H1 (cell line): ENCODE measurements at regions not wholly inside any gene's neighbourhood (a gene's known extent, or its start where the extent isn't known, plus 50 kb on each side); places are given as distances from the start of the nearest gene placed in this dataset.

Source experiments
- CTCF ChIA-PET: fragments of 300-600 bp; sonication (Branson Sonifier 250); formaldehyde crosslinking; loops from one replicate; lab custom pipeline; 2021; ENCODE audit not compliant: partially characterized antibody; lab: Charles Lee
- POLR2A ChIA-PET: fragments of 300-600 bp; sonication (Branson Sonifier 250); formaldehyde crosslinking; loops from one replicate; lab custom pipeline; 2021; ENCODE audit warnings: inconsistent platforms; ENCODE audit not compliant: partially characterized antibody; lab: Charles Lee
- DNase-seq, 2 experiments: peaks; one replicate each; pipeline versions ENCODE4 v3.0.0 to v3.0.0-alpha.2; 2010 to 2022; ENCODE audit warnings: low spot score in 2 of 2, low read depth in 1 of 2, mixed read lengths in 1 of 2
- FAIRE-seq: peaks from 2 replicates; lab custom pipeline; 2011; peaks lifted over from hg19 to GRCh38; lab: Jason Lieb, UNC
- H2AFZ ChIP-seq: 2 replicates; pipeline ENCODE4 v1.8.1; 2012; ENCODE audit warnings: low read length, inconsistent platforms
- H2AK5ac ChIP-seq: 2 replicates; pipeline ENCODE4 v1.6.1; 2013; ENCODE audit warnings: low read depth, low read length
- H2BK120ac ChIP-seq: replicated peaks from 2 replicates; pipeline ENCODE3; 2013; ENCODE audit warnings: low read depth, low read length, inconsistent platforms
- H2BK12ac ChIP-seq: 2 replicates; pipeline ENCODE4 v1.6.1; 2013; ENCODE audit warnings: low read depth, low read length
- H2BK15ac ChIP-seq: 2 replicates; pipeline ENCODE4 v1.6.1; 2013; ENCODE audit warnings: low read length
- H2BK20ac ChIP-seq: 2 replicates; pipeline ENCODE4 v1.6.1; 2013; ENCODE audit warnings: low read length
- H2BK5ac ChIP-seq: 2 replicates; pipeline ENCODE4 v1.6.1; 2013; ENCODE audit warnings: low read depth, low read length
- H3K14ac ChIP-seq: 2 replicates; pipeline ENCODE4 v1.6.1; 2013; ENCODE audit warnings: inconsistent platforms; ENCODE audit not compliant: insufficient read length
- H3K18ac ChIP-seq: 2 replicates; pipeline ENCODE4 v1.6.1; 2013; ENCODE audit warnings: low read length; ENCODE audit errors: extremely low read depth
- H3K23ac ChIP-seq: 2 replicates; pipeline ENCODE4 v1.6.1; 2013; ENCODE audit warnings: inconsistent platforms; ENCODE audit not compliant: insufficient read length
- H3K23me2 ChIP-seq: 2 replicates; pipeline ENCODE4 v1.6.1; 2013; ENCODE audit warnings: low read depth, low read length
- H3K27ac ChIP-seq: 2 replicates; pipeline ENCODE4 v1.6.1; 2011; ENCODE audit warnings: low read depth, low read length, inconsistent platforms
- H3K27me3 ChIP-seq, 4 experiments: replicated peaks in 1 of 4; 1 replicate in 1 of 4; 2 replicates in 3 of 4; pipeline versions ENCODE4 v1.6.1 to v1.8.1; 2011 to 2013; ENCODE audit warnings: low read length in 3 of 4, mild to moderate bottlenecking in 3 of 4, inconsistent platforms in 2 of 4, mixed read lengths in 2 of 4, moderate library complexity in 1 of 4; ENCODE audit not compliant: control insufficient read depth in 3 of 4, insufficient read depth in 3 of 4; ENCODE audit errors: extremely low read depth in 1 of 4
- H3K36me3 ChIP-seq, 4 experiments: 2 replicates each; pipeline versions ENCODE4 v1.6.1 to v1.8.1; 2011 to 2013; ENCODE audit warnings: mild to moderate bottlenecking in 4 of 4, low read length in 3 of 4, moderate library complexity in 2 of 4, control low read depth in 1 of 4, inconsistent platforms in 1 of 4; ENCODE audit not compliant: insufficient read depth in 4 of 4, control insufficient read depth in 2 of 4
- H3K4ac ChIP-seq: replicated peaks from 2 replicates; pipeline ENCODE3; 2013; ENCODE audit warnings: low read length, low read depth, mixed read lengths, inconsistent platforms; ENCODE audit not compliant: insufficient read length
- H3K4me1 ChIP-seq, 4 experiments: replicated peaks in 1 of 4; 1 replicate in 1 of 4; 2 replicates in 3 of 4; pipeline versions ENCODE4 v1.6.1 to v1.8.1; 2011 to 2013; ENCODE audit warnings: low read length in 3 of 4, inconsistent platforms in 2 of 4, mixed read lengths in 1 of 4; ENCODE audit not compliant: insufficient read depth in 4 of 4, control insufficient read depth in 3 of 4
- H3K4me2 ChIP-seq, 2 experiments: 2 replicates each; pipeline versions ENCODE4 v1.6.1 to v1.8.1; 2011 to 2013; ENCODE audit warnings: low read depth in 2 of 2, low read length in 2 of 2, control low read depth in 1 of 2, inconsistent platforms in 1 of 2, mild to moderate bottlenecking in 1 of 2; ENCODE audit not compliant: insufficient read depth in 1 of 2
- H3K4me3 ChIP-seq, 4 experiments: fragments of 200-600, 300-600 bp in 1 of 4; sonication (generic), shearing (Covaris generic), sonication (Bioruptor Twin) in 1 of 4; 2 replicates each; pipeline versions ENCODE4 v1.5.1 to v1.8.1; 2011 to 2016; ENCODE audit warnings: low read length in 4 of 4, low read depth in 3 of 4, control low read depth in 2 of 4, inconsistent platforms in 2 of 4, mild to moderate bottlenecking in 2 of 4, mixed read lengths in 1 of 4, moderate library complexity in 1 of 4; ENCODE audit not compliant: insufficient read depth in 2 of 4; ENCODE audit errors: extremely low read depth in 1 of 4
- H3K56ac ChIP-seq: replicated peaks from 2 replicates; pipeline ENCODE3; 2013; ENCODE audit warnings: low read depth, mild to moderate bottlenecking, mixed read lengths, low read length, inconsistent platforms; ENCODE audit not compliant: insufficient read length
- H3K79me1 ChIP-seq: 2 replicates; pipeline ENCODE4 v1.6.1; 2013; ENCODE audit warnings: low read depth, low read length, control low read depth
- H3K79me2 ChIP-seq, 2 experiments: 2 replicates each; pipeline versions ENCODE4 v1.6.1 to v1.8.1; 2012 to 2013; ENCODE audit warnings: low read length in 2 of 2, mild to moderate bottlenecking in 2 of 2, inconsistent platforms in 1 of 2; ENCODE audit not compliant: insufficient read depth in 2 of 2, control insufficient read depth in 1 of 2
- H3K9ac ChIP-seq, 4 experiments: replicated peaks in 1 of 4; 1 replicate in 1 of 4; 2 replicates in 3 of 4; pipeline versions ENCODE4 v1.6.1 to v1.8.1; 2011 to 2013; ENCODE audit warnings: low read depth in 3 of 4, low read length in 3 of 4, control low read depth in 2 of 4, mild to moderate bottlenecking in 2 of 4, moderate library complexity in 2 of 4, inconsistent platforms in 1 of 4; ENCODE audit errors: extremely low read depth in 1 of 4
- H3K9me3 ChIP-seq, 2 experiments: 2 replicates each; pipeline versions ENCODE4 v1.6.1 to v1.8.1; 2012 to 2013; ENCODE audit warnings: mild to moderate bottlenecking in 2 of 2, moderate library complexity in 2 of 2, control low read depth in 1 of 2, inconsistent platforms in 1 of 2, low read depth in 1 of 2, low read length in 1 of 2, mixed read lengths in 1 of 2; ENCODE audit not compliant: insufficient read depth in 2 of 2
- H4K20me1 ChIP-seq, 2 experiments: replicated peaks in 1 of 2; 2 replicates each; pipeline versions ENCODE3 to v1.8.1; 2011 to 2013; ENCODE audit warnings: inconsistent platforms in 2 of 2, low read length in 2 of 2, mild to moderate bottlenecking in 1 of 2; ENCODE audit not compliant: insufficient read depth in 2 of 2, control insufficient read depth in 1 of 2
- H4K5ac ChIP-seq: 2 replicates; pipeline ENCODE4 v1.6.1; 2013; ENCODE audit warnings: low read length, low read depth, mixed read lengths, inconsistent platforms; ENCODE audit not compliant: insufficient read length
- H4K8ac ChIP-seq: 2 replicates; pipeline ENCODE4 v1.8.0; 2013; ENCODE audit warnings: mild to moderate bottlenecking, moderate library complexity, low read length, inconsistent platforms; ENCODE audit not compliant: insufficient read depth; ENCODE audit errors: extremely low read depth
- H4K91ac ChIP-seq: replicated peaks from 2 replicates; pipeline ENCODE3; 2013; ENCODE audit warnings: low read length, mixed read lengths, inconsistent platforms; ENCODE audit not compliant: insufficient read length
- ATF2 ChIP-seq: IDR thresholded peaks from 2 replicates; pipeline ENCODE4 v1.6.1; 2012; ENCODE audit warnings: low read length, inconsistent platforms
- CTCF ChIP-seq, 3 experiments: IDR thresholded peaks; 1 replicate in 2 of 3; 2 replicates in 1 of 3; pipeline versions ENCODE4 v1.5.1 to v1.6.1; 2011; ENCODE audit warnings: low read length in 3 of 3, mild to moderate bottlenecking in 3 of 3, inconsistent platforms in 2 of 3, low read depth in 1 of 3, moderate library complexity in 1 of 3; ENCODE audit not compliant: insufficient read depth in 1 of 3; ENCODE audit errors: control extremely low read depth in 1 of 3
- RAD21 ChIP-seq, 2 experiments: IDR thresholded peaks in 1 of 2; conservative IDR thresholded peaks in 1 of 2; 2 replicates each; pipeline ENCODE4 v1.6.1; 2011; ENCODE audit warnings: low read depth in 2 of 2, low read length in 2 of 2, improper control_type of control experiment in 1 of 2, inconsistent platforms in 1 of 2, mild to moderate bottlenecking in 1 of 2, moderate library complexity in 1 of 2
- WGBS, 2 experiments: shearing (Covaris generic) in 1 of 2; methylation state at CpG; one replicate each; pipeline versions ENCODE4 v1.1.6 to v1.1.7; 2013 to 2015; ENCODE audit warnings: low lambda C conversion rate in 2 of 2, mixed read lengths in 2 of 2, inconsistent platforms in 1 of 2, low coverage in 1 of 2, missing lambda C conversion rate in 1 of 2; ENCODE audit not compliant: insufficient replicate concordance in 2 of 2, insufficient coverage in 1 of 2, insufficient read length in 1 of 2; ENCODE audit errors: extremely low coverage in 1 of 2, missing lambda C conversion rate in 1 of 2; 5-methylcytosine and 5-hydroxymethylcytosine counted together

- no peak overlapping the region for H3K56ac ChIP-seq
- no peaks in the 10 kb centered on the region; a peak in 1 of 4 replicates for H3K9me3 ChIP-seq
- POLR2A ChIA-PET = no interaction called here
- no peak overlapping the region for H3K14ac ChIP-seq
- CTCF ChIA-PET = interaction anchor here (0.6 to 2.6 kb wide), 5 partner anchors 8 to 560 kb away, joined by 3 to 17 read pairs (median 4); no protein-coding TSS in a partner anchor
- no peak overlapping the region for H3K9ac ChIP-seq
- H4K20me1 ChIP-seq = no peaks in the 10 kb centered on the region
- no peaks in the 10 kb centered on the region for H3K79me2 ChIP-seq
- H2AFZ ChIP-seq = no peak overlapping the region
- no peak overlapping the region for H2BK15ac ChIP-seq
- no peak overlapping the region for H3K4me2 ChIP-seq
- H4K5ac ChIP-seq = no peak overlapping the region
- no peak for DNase-seq
- no peak overlapping the region for H3K4me3 ChIP-seq
- no peaks in the 10 kb centered on the region for H3K23me2 ChIP-seq
- WGBS, 2 experiments = 93% methylated on average over 7 of the region's 7 CpGs; no CpG with 5 or more reads in 1 of the 2 experiments
- TF ChIP-seq CTCF (IDR thresholded peaks at IDR 0.05; ENCODE audit: control extremely low read depth in 1 of 3, insufficient read depth in 1 of 3, low read depth in 1 of 3, low read length in 3 of 3) (peak; percentile 36 to 75 (median 55)), ATF2 (no peak), RAD21 (IDR thresholded peaks at IDR 0.05 in 1 of 2, conservative IDR thresholded peaks at IDR 0.05 in 1 of 2; ENCODE audit: low read depth in 2 of 2, low read length in 2 of 2) (peak; percentile 41 to 47)
- TF ChIP-seq, all 59 proteins: peak for 2
- Histone ChIP-seq H4K8ac (no peak overlapping the region), H3K27me3 (no peaks in the 10 kb centered on the region), H3K79me1 (no peaks in the 10 kb centered on the region), H3K4ac (no peak overlapping the region), H2BK120ac (no peak overlapping the region), H4K91ac (no peak overlapping the region), H3K27ac (no peak overlapping the region), H3K4me1 (no peaks in the 10 kb centered on the region), H2BK20ac (no peak overlapping the region), H2BK12ac (0 out of 2 replicates have a peak overlapping the region, but pooled peaks have one; percentile 12), H2BK5ac (no peak overlapping the region; the same call in 1 of the 2 replicates), H3K18ac (no peak overlapping the region), H3K23ac (no peak overlapping the region), H2AK5ac (no peak overlapping the region), H3K36me3 (no peaks in the 10 kb centered on the region)
- no peak for FAIRE-seq
These were observed 331.6 kb upstream of the FAR2 start for GRCh38 chr12:28817524-28817923.
